Fibroblast of skin of abdomen (primary cell): ENCODE measurements at regions not wholly inside any gene's neighbourhood (a gene's known extent, or its start where the extent isn't known, plus 50 kb on each side); places are given as distances from the start of the nearest gene placed in this dataset.
"Not testable (repeated sequence)": the region's sequence is repeated elsewhere in the genome, so short reads cannot be mapped to it uniquely, and the experiment has no call there.

Experiments
- DNase-seq: peaks from one replicate; pipeline ENCODE4 v3.0.0-alpha.2; 2013

DNA sequence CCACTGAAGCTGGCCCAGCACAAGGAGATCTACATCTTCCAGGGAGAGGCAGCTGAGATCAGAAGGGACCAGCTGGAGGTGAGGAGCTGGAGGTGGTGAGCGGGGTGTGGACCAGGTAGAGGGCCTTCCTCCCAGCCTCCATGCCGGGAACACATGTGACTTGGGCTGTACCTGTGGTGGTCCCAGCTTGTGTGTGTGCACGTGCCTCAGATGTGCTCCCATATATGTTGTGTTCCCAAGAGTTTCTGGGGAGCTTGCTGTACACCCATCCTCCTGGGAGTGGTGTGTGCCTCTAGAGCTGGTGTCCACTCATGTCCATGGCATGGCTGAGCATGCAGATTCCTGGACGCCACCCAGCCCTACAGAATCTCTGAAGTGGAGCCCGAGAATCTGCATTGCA lies 183.7 kb upstream of the AKAP13 start:
- DNase-seq = not testable (repeated sequence)

DNA sequence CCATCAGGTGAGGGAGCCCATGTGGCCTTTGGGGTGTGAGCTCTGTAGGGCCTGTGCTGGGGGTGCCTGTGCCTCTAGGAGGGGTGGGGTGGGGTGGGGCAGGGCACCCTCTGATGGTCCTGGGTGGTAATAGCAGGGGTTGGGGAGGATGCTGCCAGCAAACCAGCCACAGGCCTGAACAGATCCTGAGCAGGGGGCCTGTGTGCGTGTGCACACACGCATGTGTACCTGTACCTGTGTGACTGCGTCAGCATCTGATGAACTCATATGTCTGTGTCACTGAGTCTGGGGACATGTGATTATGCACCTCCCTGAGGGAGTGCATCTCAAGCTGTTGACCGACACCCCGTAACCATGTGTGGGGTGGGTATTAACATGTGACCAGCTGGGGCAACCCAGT lies 182.8 kb upstream of the AKAP13 start:
- DNase-seq = not testable (repeated sequence)

DNA sequence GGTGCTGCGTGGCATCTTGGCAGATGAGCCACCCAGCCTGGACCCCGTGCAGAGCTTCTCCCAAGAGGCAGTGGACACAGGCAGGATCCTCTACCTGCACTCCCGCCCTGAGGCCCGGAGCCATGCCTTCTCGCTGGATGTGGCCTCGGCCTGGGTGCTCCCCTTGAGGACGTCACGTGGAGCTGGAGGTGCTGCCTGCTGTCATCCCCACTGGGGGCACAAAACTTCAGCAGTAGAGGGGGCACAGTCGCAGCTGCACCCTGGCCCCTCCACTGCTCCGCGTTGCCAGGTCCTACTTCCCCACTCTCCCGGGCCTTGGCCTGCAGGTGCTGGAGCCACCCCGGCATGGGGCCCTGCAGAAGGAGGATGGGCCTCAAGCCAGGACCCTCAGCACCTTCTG lies 182.0 kb upstream of the AKAP13 start:
- not testable (repeated sequence) for DNase-seq

DNA sequence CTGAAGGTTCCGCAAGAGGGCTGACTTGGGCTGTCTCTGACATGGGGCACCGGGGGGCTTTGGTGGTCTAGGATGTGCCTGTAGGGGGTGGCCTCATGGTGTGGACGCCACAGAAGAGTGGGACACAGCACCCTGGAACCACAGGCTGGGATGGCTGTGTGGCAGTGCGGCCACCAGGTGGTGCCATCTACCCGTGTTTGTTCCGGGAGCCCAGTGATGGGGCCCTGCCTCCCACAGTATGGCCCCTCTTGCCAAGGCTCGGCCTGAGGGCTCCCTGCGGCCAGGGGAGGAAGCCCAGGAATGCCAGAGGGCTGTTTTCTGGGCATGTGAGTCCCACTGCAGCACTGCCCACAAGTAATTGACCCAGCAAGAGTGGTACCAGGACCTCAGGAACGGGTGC lies 180.2 kb upstream of the AKAP13 start:
- not testable (repeated sequence) for DNase-seq

DNA sequence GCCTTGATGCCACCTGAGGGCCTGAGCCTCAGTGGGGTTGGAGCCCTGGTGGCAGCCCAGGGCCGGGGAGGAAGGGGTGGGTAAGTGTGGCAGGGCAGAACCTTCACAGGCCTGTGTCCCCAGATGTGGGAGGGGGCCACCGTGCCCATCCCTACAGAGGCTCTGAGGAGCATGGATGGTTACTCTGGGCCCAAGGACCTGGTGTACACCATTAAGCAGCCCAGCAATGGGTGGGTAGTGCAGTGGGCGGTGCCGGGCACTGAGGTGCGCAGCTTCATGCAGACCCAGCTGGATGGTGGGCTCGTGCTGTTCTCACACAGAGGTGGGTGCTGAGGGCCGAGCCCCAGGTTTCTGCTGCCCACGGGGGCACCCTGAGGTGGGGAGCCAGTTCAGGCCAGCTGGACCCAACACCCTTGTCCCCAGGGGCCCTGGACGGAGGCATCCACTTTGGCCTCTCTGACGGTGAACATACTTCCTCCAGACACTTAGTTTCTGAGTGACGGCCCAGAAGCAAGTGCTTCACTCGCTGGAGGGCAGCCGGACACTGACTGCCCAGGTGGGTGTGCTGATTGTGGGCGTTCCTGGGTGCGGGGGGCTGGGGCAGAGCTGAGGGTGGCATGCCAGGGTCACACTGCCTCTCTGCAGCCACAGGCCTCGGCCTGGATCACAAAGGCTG lies 179.1 kb upstream of the AKAP13 start:
- DNase-seq = not testable (repeated sequence)

DNA sequence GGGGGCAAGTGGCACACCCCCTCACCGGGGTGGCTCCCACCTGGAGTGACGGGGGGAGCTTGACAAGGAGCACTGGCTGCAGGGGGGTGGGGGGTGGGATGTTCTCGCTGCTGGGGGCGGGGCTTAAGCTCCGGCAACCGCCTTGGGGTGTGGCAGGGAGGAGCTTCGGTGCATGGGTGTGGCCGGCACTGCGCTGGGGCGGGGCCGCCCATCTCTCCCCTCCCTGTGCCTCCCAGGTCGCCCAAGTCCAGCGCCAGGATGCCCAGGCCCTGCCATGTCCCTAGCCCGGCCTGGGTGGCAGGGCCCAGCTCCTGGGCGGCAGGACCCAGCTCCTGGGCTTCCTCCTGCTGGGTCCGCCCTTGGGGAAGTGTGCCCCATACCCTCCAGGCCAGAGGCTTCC lies 175.9 kb upstream of the AKAP13 start:
- DNase-seq = not testable (repeated sequence)

DNA sequence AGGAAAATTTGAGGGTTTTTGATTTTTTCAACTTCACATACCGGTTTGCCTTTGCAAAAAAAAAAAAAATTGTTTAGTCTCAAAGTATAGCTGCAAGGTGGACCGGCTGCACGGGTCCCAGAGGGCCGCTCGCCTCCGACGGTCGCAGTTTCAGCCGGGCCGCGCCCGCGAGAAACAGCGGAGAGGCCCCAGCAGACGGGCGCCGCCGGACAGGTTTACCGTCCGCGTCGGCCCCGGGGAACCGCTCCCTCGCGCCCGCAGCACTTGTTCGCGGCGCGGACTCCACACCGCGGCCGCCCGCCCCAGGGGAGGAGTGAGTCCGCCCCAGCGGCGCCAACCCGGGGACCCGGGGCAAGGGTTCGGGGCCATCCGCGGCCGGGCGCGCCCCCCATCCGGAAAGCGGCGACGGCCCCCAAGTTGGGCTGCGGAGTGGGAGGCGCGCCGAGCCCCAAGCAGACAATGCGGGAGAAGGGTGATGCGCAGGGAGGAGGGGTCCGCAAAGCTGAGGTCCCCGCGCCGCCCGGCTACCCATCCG lies 146.5 kb upstream of the AKAP13 start:
- DNase-seq = not testable (repeated sequence)

DNA sequence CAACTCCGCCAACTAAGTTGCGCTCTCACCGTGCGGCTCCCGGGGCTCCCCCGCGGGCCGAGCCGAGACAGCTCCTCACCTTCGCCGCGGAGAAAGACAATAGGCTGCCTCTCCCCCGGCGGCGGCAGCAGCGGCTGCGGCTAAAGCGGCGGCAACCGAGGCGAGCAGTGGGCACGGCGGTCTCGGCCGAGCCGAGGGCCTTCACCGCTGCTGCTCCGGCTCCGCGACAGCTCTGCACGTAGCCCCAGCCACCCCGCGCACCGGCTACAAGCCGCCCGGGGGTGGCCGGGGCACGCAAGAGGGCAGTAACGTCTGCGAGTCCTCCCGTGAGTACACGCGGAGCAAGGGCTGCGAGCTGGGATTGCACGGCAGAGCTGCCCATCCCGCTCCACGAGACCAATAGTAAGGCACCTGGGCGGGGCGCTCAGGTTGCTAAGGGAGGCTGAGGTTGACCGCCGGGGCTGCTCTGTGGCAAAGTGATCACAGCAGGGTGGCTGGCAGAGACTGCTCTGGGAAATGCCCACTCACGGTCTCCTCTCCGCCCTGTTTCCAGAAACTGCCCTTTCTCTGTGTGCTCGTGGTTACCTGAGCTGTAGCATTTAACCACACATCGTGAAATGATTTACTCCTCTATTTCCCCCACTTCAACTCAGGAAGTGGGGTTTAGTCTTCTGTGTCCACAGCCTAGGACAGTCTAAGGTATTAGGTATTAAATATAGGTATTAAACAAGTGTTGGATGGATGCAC lies 145.8 kb upstream of the AKAP13 start:
- not testable (repeated sequence) for DNase-seq

DNA sequence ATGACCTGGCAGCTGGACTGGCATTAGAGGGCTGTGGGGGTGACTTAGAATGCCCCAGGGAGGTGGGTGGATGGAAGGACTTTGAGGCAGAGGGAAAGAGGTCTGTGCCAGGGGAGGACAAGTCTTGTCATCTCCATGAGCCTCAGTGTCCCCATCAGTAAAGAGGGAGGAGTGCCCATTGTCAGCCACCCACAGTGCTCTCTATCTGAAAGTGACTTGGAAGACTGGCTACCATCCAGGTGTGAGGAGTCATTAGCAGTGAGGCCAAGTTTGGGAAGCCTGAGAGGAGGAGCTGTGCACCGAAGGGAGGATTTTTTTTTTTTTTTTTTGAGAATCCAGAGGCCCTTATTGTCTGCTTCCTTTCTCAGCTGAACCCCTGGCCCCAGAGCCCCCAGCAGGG lies 136.3 kb upstream of the AKAP13 start:
- DNase-seq = not testable (repeated sequence)

DNA sequence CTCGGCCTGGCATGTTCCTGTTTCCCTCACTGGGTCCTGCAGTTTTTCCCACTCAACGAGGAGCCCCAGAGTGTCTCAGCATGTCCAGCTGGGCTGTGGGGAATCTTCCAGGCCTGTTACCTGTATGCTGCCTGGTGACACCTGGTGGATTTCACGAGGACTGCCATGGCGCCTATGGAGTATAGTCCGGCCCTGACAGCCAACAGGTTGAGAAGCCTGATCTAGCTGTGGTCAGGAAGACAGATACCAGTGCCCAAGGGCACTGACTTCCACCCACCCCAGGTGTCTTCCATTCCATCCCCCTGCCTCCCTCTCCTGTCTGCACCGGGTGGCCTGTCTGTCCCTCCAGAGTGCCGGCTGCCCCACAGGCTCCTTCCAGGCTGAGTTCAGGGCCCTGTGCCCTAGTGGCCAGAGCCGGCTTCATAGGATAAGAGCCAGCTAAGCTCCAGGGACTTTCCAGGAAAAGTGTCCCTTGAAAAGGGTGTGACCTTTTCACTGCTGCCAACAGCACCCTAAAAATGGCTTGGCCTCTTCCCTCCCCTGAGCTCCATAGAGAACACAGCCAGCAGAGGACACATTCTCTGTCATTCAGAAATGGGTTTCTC lies 129.4 kb upstream of the AKAP13 start:
- DNase-seq = not testable (repeated sequence)

DNA sequence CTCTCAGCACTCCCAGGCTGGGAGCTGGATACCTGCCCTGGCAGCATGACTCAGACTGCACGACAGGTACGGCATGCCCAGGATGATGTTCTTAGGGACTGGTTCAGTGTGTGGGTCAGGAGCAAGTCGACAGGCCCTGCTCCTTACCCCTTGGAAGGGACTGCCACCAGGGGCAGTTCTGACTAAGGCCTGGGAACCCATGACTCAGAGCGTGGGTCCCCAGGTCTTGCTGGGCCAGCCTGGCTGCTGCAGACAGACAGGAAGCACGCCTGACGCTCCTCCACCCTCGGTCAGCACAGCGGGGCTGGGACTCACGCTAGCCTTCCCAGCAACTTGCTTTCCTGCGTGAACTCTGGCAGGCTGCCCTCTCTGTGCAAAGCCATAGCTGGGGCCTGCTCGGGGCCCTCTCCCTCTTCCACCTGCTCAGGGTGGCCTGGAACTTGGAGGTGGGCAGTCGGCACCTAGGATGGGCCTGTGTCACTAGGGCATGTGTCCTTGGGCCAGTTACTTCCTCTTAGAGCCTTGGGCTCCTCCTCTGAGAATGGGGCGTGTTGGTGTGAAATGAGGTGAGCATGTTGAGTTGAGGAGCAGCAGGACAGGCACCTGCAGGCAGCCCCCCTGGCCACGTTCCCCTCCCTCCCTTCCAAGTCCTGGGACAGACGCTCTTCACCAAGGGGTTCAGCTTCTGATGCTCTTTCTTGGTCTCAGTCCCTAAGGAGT lies 127.0 kb upstream of the AKAP13 start:
- DNase-seq = not testable (repeated sequence)

DNA sequence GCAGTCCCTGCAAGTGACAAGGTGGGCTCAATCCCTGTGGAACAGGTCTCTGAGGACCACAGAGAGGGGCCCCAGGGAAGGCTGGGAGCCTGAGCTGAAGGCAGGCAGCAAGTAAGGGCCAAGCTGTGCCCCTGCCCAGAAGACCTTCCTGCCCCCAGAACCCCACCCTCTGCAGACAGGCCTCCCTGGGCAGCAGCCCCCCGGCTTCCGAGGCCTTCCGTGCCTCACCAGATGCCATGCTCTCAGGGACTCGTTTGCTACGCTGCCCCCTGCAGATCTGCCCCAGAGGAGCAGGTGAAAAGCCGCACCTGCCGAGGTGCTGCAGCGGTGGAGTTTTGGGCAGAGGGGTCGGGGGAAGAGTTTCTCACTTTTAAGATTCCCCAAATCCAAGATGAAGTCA lies 125.4 kb upstream of the AKAP13 start:
- DNase-seq = not testable (repeated sequence)

DNA sequence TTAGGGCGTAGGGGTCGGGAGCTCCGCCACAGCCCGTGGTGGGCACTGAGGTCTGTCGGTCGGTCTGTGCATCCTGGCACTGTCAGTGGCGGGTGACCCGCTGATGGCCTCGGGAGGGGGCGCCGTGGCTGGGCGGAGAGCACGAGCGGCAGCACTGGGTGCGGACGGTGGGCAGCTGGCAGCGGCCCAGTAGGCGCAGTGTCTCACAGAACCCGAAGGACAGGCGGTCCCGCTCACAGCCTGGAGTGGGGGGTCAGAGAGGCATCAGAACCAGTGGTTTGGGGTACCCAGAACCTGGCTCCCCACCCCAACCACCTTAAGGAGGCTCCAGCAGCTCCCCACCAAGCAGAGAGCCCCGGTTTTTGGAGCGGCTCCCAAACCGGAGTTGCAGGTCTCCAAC lies 124.9 kb upstream of the AKAP13 start:
- not testable (repeated sequence) for DNase-seq

DNA sequence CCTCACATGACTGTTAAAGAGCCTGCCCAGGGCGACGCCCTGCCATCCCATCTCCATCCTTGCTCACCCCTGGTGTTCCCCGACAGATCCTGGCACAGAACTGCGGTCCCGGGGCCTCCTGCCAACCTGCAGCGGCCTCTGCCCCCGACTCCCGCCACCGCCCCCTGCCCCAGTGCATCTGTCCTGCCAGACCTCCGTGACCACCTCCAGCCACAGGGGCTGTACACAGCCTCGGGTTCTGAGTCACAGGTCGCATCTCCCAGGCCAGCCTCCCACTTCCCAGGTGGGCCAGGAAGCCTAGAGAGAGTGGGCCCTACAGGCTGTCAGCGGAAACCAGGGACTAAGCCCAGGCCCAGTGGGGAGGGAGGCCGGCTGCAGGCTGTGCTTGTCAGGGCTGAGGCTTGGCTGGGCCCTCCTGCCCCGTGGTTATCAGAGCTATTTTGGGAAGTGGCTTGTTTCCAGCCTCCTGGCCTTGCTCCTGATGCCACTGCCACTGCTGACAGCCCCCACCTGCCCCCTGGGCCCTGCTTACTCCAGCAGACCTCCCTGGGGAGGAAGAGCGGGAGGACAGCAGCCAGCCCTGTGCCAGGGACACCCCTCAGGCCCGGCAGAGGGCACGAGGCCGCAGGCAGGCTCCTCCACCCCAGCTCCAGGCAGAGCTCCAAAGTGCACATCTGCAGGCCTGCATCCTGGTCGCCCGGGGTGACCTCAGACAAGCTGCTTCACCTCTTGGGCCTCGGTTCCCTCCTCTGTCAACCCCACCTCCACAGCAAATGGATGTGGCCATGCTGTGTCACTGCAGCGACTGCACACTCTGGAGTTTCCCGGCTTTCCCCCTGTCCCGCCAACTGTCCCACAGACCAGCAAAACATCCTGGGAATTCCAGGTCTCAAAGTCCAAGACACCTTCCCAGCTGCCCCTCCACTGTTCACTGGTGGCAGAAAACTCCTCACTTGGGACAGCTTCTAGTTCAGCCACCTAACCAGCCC lies 124.1 kb upstream of the AKAP13 start:
- DNase-seq = not testable (repeated sequence)

DNA sequence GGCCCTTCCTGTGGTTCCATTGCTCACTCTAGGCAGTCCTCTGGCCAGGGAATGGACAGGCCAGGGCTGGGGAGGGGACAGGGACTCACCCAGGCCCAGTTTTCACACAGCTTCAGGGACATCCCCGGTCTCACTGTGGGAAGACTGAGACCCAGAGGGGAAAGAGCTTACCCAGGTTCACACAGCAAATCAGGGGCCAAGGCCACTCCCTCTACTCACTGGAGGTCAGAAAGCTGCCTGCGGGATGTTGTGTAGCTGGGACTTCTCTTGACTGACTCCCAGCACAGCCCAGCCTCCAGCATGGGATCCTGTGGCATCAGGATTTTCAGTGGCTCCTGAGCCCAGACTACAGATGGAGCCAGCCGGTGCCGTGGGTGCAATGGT lies 122.3 kb upstream of the AKAP13 start:
- not testable (repeated sequence) for DNase-seq

DNA sequence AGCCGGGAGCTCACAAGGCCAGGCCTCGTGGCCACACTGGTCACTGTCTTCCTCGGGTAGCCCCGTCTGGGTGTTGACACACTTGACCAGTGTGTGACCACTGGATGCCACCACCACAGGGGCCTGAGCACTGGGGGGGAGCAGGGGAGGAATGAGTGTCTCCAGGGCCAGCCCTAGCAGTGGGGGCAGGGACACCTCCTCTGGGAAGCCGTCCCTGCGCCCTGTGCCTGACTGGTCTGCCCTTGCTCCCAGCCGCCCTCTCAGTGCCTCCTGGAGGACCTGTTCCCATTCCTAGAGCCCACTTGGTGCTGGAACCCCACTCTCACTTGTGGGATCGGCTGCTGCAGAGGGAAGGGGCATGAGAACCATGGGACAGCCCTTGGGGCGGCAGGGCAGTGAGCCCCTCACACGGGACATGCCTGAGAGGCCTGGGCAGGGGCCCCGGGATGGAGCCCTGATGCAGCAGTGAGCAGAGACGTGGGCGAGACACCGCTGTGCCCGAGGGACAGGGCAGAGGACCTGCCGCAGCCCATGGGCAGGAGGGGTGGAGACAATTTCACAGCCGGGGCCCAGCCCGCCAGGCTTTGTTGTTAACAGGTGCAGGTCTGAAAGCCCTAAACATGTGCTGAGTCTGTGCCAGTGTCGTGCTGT lies 121.7 kb upstream of the AKAP13 start:
- not testable (repeated sequence) for DNase-seq

DNA sequence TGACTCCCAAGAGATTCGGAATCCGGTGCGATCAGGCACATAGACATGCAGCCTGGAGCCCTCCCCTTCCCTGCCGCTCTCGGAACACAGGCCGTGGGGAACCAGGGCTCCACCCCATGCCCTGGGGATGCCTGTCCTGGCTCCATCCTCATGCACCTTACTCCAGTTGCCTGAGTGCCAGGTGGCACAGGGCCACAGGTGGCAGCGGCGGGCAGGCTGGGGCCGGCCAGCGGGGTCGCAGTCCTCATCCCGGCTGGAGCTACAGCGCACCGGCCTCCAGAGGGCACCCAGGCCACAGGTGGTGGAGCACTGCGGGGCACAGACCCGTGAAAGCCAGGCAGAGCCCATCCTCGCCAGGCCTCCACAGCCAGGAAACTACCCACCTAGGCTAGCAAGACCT lies 119.9 kb upstream of the AKAP13 start:
- not testable (repeated sequence) for DNase-seq

DNA sequence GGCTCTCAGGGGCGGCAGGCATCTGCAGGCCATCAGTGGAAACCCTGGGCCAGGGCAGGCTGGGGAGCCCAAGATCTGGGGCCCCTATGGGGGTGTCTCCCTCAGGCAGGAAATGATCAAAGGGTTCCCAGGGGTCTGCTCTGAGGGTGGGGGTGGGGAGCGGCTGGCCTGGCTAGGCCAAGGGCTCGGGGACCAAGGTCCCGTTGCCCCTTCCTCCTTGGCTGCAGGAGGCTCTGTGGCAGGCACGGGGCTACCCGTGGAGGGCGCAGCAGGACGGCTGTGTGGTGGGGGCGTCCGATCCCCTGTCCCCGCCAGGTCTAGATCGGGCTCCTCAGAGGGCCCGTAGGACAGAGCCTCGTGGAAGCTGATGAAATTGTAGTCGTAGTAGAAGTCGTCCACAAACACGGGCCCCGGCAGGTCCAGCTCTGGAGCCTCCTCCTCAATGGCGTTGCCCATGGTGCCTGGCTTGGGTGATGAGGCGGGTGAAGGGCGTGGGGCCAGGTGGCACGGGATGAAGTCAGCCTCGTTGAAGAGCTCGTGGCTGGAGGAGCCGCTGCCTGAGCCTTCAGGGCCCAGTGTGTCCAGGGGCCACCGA lies 117.8 kb upstream of the AKAP13 start:
- DNase-seq = not testable (repeated sequence)

DNA sequence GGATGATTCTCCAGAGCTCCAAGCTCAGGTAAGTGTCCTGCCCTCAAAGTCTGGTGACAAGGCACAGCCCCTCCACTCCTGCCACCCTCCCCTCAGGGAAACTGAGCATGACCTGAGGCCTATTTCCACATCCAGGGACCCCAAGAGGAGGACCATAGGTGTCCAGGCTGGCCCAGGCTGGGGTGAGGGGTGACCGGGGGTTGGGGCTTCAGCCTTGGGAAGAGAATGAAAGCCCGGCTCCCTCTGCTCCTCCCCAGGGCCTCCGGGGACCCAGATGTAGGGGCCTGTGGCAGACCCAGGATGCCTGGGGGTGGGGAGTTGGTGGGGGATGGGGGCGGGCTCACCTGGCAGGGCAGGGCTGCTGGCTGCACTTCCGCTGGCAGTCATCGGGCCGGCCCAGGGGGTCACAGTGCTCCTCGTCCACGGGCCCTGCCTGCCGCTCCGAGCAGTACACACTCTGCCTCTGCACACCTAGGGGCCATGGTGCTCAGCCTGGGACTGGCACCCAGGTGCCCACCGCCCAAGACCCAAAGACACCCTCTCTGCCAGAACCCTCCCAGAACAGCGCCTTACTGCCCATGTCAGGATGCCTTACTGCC lies 116.5 kb upstream of the AKAP13 start:
- not testable (repeated sequence) for DNase-seq

DNA sequence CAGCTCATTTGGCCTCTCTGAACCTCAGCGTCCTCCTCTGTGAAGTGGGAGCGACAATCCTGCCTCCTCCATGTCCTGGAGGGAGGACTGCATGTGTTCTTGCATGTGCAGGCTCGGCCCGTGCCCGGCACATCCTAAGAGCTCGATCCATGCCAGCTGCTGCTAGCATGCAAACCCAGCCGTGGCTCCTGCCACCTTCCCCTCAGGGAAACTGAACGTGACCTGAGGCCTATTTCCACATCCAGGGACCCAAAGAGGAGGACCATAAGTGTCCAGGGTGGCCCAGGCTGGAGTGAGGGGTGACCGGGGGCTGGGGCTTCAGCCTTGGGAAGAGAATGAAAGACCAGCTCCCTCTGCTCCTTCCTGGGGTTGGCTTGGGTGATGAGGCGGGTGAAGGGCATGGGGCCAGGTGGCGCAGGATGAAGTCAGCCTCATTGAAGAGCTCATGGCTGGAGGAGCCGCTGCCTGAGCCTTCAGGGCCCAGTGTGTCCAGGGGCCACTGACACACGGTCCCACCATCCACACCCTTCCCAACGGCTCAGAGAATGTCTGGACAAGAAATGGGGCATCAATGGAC lies 115.7 kb upstream of the AKAP13 start:
- DNase-seq = not testable (repeated sequence)
